Left lung (tissue), 4 donors: ENCODE measurements at regions not wholly inside any gene's neighbourhood (a gene's known extent, or its start where the extent isn't known, plus 50 kb on each side); places are given as distances from the start of the nearest gene placed in this dataset.
"Not testable (repeated sequence)": the region's sequence is repeated elsewhere in the genome, so short reads cannot be mapped to it uniquely, and the experiment has no call there.

ENCODE experiments used
- ATAC-seq: fragments of 200-7000 bp; cut with Tn5 transposase; one replicate; pipeline ENCODE4 v1.9.1; 2020; ENCODE audit warnings: moderate library complexity
- DNase-seq, 4 donors: peaks; one replicate each; pipeline ENCODE4 v3.0.0-alpha.2; 2013 to 2020
- H3K27ac ChIP-seq, 2 donors: fragments of 200-600 bp; sonication (generic) in 1 of 2; one replicate each; pipeline versions ENCODE4 v1.5.0 to v1.8.0; 2020 to 2021
- H3K27me3 ChIP-seq, 2 donors: fragments of 200-600 bp; sonication (generic) in 1 of 2; one replicate each; pipeline versions ENCODE4 v1.5.0 to v1.8.0; 2020 to 2021
- H3K36me3 ChIP-seq, 2 donors: fragments of 200-600 bp; sonication (generic) in 1 of 2; one replicate each; pipeline versions ENCODE4 v1.5.0 to v1.8.0; 2020 to 2021
- H3K4me1 ChIP-seq, 2 donors: fragments of 200-600 bp; one replicate each; pipeline ENCODE4 v1.8.0; 2021
- H3K4me3 ChIP-seq, 2 donors: fragments of 200-600 bp; sonication (generic) in 1 of 2; one replicate each; pipeline versions ENCODE4 v1.5.0 to v1.8.0; 2020 to 2021; ENCODE audit warnings: mild to moderate bottlenecking in 1 of 2
- H3K9me3 ChIP-seq, 2 donors: fragments of 200-600 bp; sonication (generic) in 1 of 2; one replicate each; pipeline versions ENCODE4 v1.5.0 to v1.8.0; 2020 to 2021
- intact Hi-C, 2 donors: fragments of 100-400 bp; cut with DNase I; formaldehyde crosslinking; loops; one replicate each; pipeline versions ENCODE4 v1.11.2 to v1.14.2; 2022
- TF ChIP-seq, protein P1 (sequence below), 2 donors: fragments of 200-600 bp; sonication (generic) in 1 of 2; IDR thresholded peaks; one replicate each; pipeline versions ENCODE4 v1.5.0 to v1.8.0; 2021; ENCODE audit warnings: antibody characterized with exemption in 2 of 2
- donor health status: DM: no; HTN: yes; CAD: no.
- donor health status: DM: no; HTN: no; CAD: no.

DNA sequence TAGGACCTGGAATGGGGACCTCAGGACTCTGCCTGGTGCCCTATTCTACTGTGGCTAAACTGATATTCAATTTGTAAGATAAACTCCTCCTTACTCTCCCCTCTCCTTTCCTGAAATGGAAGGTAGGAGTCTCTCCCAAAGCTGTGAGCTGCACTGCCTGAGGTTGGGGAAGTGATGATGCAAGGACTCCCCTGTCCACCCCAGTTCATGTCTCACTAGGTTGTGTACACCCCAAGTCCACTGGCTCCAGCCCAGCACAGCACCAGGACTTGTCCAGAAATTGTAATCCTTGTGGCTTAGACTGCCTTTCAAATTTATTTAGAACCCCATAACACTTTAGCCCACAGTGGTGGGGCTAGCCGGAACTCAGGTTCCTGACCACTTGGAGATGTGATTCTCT lies 247.2 kb upstream of the CTBP2 start:
- TF ChIP-seq, protein P1, sequence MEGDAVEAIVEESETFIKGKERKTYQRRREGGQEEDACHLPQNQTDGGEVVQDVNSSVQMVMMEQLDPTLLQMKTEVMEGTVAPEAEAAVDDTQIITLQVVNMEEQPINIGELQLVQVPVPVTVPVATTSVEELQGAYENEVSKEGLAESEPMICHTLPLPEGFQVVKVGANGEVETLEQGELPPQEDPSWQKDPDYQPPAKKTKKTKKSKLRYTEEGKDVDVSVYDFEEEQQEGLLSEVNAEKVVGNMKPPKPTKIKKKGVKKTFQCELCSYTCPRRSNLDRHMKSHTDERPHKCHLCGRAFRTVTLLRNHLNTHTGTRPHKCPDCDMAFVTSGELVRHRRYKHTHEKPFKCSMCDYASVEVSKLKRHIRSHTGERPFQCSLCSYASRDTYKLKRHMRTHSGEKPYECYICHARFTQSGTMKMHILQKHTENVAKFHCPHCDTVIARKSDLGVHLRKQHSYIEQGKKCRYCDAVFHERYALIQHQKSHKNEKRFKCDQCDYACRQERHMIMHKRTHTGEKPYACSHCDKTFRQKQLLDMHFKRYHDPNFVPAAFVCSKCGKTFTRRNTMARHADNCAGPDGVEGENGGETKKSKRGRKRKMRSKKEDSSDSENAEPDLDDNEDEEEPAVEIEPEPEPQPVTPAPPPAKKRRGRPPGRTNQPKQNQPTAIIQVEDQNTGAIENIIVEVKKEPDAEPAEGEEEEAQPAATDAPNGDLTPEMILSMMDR (IDR thresholded peaks at IDR 0.05) = no peak
- no peak for ATAC-seq
- no peak overlapping the region for H3K27ac ChIP-seq
- DNase-seq = no peak
- intact Hi-C loops = no loop called here
- no peaks in the 10 kb centered on the region for H3K4me1 ChIP-seq
- H3K9me3 ChIP-seq = peaks cover 0 to 4% of the 10 kb centered on the region in 2 donors
- no peak overlapping the region for H3K4me3 ChIP-seq
- peaks cover 0 to 7% of the 10 kb centered on the region in 2 donors for H3K27me3 ChIP-seq
- H3K36me3 ChIP-seq = no peaks in the 10 kb centered on the region

DNA sequence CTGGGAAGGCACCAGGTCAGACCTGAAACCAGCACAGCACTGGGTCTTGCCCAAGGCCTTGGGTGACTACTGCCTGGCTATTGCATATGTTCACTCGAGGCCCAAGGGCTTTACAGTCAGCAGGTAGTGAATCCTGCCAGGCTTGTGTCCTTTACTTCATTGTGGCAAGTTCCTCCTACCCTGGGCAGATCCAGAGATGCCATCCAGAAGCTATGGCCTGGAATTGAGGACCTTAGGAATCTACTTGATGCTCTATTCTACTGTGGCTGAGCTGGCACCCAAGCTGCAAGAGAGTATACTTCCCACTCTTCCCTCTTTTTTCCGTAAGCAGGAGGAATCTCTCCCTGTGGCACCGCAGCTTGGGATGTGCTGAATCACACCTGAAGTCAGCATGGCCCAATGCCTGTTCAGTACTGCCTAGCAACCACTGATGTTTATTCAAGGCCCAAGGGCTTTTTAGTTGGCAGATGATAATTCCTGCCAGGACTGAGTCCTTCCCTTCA lies 246.7 kb upstream of the CTBP2 start:
- DNase-seq = no peak
- TF ChIP-seq, protein P1 (IDR thresholded peaks at IDR 0.05) = no peak
- Histone ChIP-seq H3K27me3 (peaks cover 0 to 7% of the 10 kb centered on the region in 2 donors), H3K9me3 (peaks cover 0 to 4% of the 10 kb centered on the region in 2 donors), H3K36me3 (no peaks in the 10 kb centered on the region), H3K27ac (no peak overlapping the region), H3K4me3 (no peak overlapping the region), H3K4me1 (no peaks in the 10 kb centered on the region)
- ATAC-seq = no peak
- intact Hi-C loops = no loop called here

DNA sequence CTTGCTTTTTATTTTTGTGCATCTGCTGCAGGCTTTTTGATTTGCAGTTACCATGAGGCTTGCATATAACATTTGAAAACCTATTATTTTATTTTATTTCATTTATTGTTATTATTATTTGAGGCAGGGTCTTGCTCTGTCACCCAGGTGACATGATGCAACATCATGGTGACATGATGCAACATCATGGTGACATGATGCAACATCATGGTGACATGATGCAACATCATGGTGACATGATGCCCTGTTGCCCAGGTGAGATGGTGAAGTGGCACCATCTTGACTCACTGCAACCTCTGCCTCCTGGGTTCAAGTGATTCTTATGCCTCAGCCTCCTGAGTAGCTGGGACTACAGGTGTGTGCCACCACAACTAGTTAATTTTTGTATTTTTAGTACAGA lies 244.5 kb upstream of the CTBP2 start:
- peaks cover 0 to 15% of the 10 kb centered on the region in 2 donors for H3K27me3 ChIP-seq
- H3K36me3 ChIP-seq, intact Hi-C loops, H3K4me1 ChIP-seq, DNase-seq, H3K27ac ChIP-seq, H3K4me3 ChIP-seq, H3K9me3 ChIP-seq, ATAC-seq: not testable (repeated sequence)

DNA sequence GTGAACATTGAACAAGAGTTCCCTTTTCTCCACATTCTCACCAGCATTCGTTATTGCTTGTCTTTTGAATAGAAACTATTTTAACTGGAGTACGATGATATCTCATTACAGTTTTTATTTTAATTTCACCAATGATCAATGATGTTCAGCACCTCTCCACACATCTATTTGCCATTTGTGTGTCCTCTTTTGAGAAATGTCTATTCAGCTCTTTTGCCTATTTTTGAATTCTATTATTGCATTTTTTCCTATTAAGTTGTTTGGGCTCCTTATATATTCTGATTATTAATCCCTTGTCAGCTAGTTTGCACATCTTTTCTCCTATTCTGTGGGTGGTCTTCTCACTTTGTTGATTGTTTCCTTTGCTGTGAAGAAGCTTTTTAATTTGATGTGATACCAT lies 241.1 kb upstream of the CTBP2 start:
- no peaks in the 10 kb centered on the region for H3K36me3 ChIP-seq
- H3K4me1 ChIP-seq = no peaks in the 10 kb centered on the region
- peaks cover 0 to 14% of the 10 kb centered on the region in 2 donors for H3K27me3 ChIP-seq
- H3K9me3 ChIP-seq = peaks cover 0 to 4% of the 10 kb centered on the region in 2 donors
- H3K27ac ChIP-seq = no peak overlapping the region
- ATAC-seq = no peak
- TF ChIP-seq, protein P1 (IDR thresholded peaks at IDR 0.05) = no peak
- H3K4me3 ChIP-seq = no peak overlapping the region
- intact Hi-C loops = no loop called here
- DNase-seq = no peak

DNA sequence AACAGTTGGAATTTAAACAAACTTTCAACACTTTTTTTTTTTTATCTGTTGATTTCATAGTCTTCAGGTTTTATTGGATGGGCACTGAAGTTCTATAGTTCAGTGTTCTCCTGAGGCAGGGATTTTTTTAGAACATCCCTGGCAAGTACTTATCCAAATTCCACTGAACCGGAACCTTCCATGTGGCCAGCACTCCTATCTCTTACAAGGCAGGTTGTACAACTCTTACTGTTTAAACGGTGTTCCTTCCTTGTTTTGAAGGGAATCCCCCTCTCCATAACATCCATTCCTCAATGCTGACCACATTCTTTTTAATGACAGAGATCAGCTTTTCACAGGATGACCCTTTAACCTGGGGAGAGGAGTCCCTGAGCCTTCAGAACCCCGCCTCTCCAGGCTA lies 238.9 kb upstream of the CTBP2 start:
- TF ChIP-seq, protein P1 (IDR thresholded peaks at IDR 0.05) = no peak
- ATAC-seq = no peak
- H3K9me3 ChIP-seq = no peaks in the 10 kb centered on the region
- intact Hi-C loops = no loop called here
- no peak overlapping the region for H3K27ac ChIP-seq
- H3K4me3 ChIP-seq = no peak overlapping the region
- peaks cover 0 to 14% of the 10 kb centered on the region in 2 donors for H3K27me3 ChIP-seq
- H3K4me1 ChIP-seq = no peaks in the 10 kb centered on the region
- no peak for DNase-seq
- H3K36me3 ChIP-seq = no peaks in the 10 kb centered on the region

DNA sequence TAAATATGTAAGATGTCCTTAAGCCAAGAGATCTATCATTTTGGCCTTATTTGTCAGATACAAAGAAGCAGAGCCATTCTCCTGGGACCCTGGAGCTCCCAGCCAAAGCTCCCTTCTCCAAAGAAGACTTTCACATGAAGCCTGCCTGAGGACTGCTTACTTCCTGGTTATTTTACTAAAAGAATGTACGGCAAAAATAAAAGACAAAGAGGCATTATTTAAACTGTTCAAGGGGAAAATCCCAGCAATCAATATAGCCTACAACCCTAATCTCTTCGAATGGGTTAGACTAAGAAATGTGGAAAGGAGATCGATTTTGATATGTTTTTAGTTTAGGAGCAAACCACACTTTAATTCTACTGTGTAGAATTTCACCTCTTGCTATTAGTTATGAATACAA lies 237.9 kb upstream of the CTBP2 start:
- TF ChIP-seq, protein P1 (IDR thresholded peaks at IDR 0.05) = no peak

More for the DNA sequence above, 237.9 kb upstream of the CTBP2 start:
- H3K27ac ChIP-seq = no peak overlapping the region
- no peak for DNase-seq
- H3K36me3 ChIP-seq = no peaks in the 10 kb centered on the region
- no peaks in the 10 kb centered on the region for H3K9me3 ChIP-seq
- no peaks in the 10 kb centered on the region for H3K4me1 ChIP-seq
- intact Hi-C loops = no loop called here
- peaks cover 0 to 14% of the 10 kb centered on the region in 2 donors for H3K27me3 ChIP-seq
- no peak overlapping the region for H3K4me3 ChIP-seq
- ATAC-seq = no peak
